ENCODE measurements at regions not wholly inside any gene's neighbourhood (a gene's known extent, or its start where the extent isn't known, plus 50 kb on each side); places are given as distances from the start of the nearest gene placed in this dataset.

- POLR2A ChIA-PET, result no interaction called here
- Mint-ChIP-seq H3K4me3 (ENCODE audit: unreplicated experiment) (no peak overlapping the region), H3K36me3 (ENCODE audit: insufficient read depth, unreplicated experiment) (no peaks in the 10 kb centered on the region), H3K27ac (ENCODE audit: low read depth, unreplicated experiment) (no peak overlapping the region), H3K4me1 (ENCODE audit: insufficient read depth, unreplicated experiment) (no peaks in the 10 kb centered on the region), H3K27me3 (ENCODE audit: insufficient read depth, unreplicated experiment) (no peaks in the 10 kb centered on the region), H3K9me3 (ENCODE audit: unreplicated experiment) (no peaks in the 10 kb centered on the region)
- TF ChIP-seq CTCF (IDR thresholded peaks at IDR 0.05; ENCODE audit: unreplicated experiment), result no peak
- intact Hi-C loops (cut with micrococcal nuclease), result no loop called here
- DNase-seq (ENCODE audit: unreplicated experiment), result no peak
- BruUV-seq (replicated peaks), result no TSS peak
- CTCF ChIA-PET, result no interaction called here
Measured at GRCh38 chr15:62494197-62494596, 329.1 kb upstream of the C2CD4B start.

GRCh38 chr15:62495670-62496614 lies 330.9 kb upstream of the C2CD4B start:
- TF ChIP-seq CTCF (IDR thresholded peaks at IDR 0.05; ENCODE audit: unreplicated experiment), result no peak
- no TSS peak for BruUV-seq (replicated peaks)
- no peak overlapping the region for H3K4me3 Mint-ChIP-seq (ENCODE audit: unreplicated experiment)
- H3K27ac Mint-ChIP-seq (ENCODE audit: low read depth, unreplicated experiment), result no peak overlapping the region
- ChIA-PET CTCF (interaction anchor here (0.7 to 1.3 kb wide), 2 partner anchors 18 to 144 kb away, joined by 4 to 6 read pairs; no protein-coding TSS in a partner anchor), POLR2A (interaction anchor here (0.6 to 1.1 kb wide), 3 partner anchors 8 to 239 kb away, joined by 3 to 4 read pairs (median 3); no protein-coding TSS in a partner anchor)
- H3K4me1 Mint-ChIP-seq (ENCODE audit: insufficient read depth, unreplicated experiment), result no peaks in the 10 kb centered on the region
- H3K36me3 Mint-ChIP-seq (ENCODE audit: insufficient read depth, unreplicated experiment), result no peaks in the 10 kb centered on the region
- intact Hi-C loops (cut with micrococcal nuclease), result no loop called here
- no peaks in the 10 kb centered on the region for H3K27me3 Mint-ChIP-seq (ENCODE audit: insufficient read depth, unreplicated experiment)
- no peak for DNase-seq (ENCODE audit: unreplicated experiment)
- no peaks in the 10 kb centered on the region for H3K9me3 Mint-ChIP-seq (ENCODE audit: unreplicated experiment)

- POLR2A ChIA-PET, result no interaction called here
- intact Hi-C loops (cut with micrococcal nuclease), result no loop called here
- Mint-ChIP-seq H3K36me3 (ENCODE audit: insufficient read depth, unreplicated experiment) (no peaks in the 10 kb centered on the region), H3K4me3 (ENCODE audit: unreplicated experiment) (no peak overlapping the region), H3K4me1 (ENCODE audit: insufficient read depth, unreplicated experiment) (no peaks in the 10 kb centered on the region), H3K27ac (ENCODE audit: low read depth, unreplicated experiment) (no peak overlapping the region), H3K27me3 (ENCODE audit: insufficient read depth, unreplicated experiment) (no peaks in the 10 kb centered on the region), H3K9me3 (ENCODE audit: unreplicated experiment) (no peaks in the 10 kb centered on the region)
- CTCF ChIA-PET, result no interaction called here
- BruUV-seq (replicated peaks), result no TSS peak
- DNase-seq (ENCODE audit: unreplicated experiment), result no peak
- no peak for TF ChIP-seq CTCF (IDR thresholded peaks at IDR 0.05; ENCODE audit: unreplicated experiment)
Measured at GRCh38 chr15:62497356-62497755, 332.3 kb upstream of the C2CD4B start.

GRCh38 chr15:62498278-62498677 lies 333.2 kb upstream of the C2CD4B start:
- CTCF ChIA-PET, result no interaction called here
- Mint-ChIP-seq H3K4me1 (ENCODE audit: insufficient read depth, unreplicated experiment) (peaks cover under 1% of the 10 kb centered on the region), H3K27ac (ENCODE audit: low read depth, unreplicated experiment) (no peak overlapping the region), H3K36me3 (ENCODE audit: insufficient read depth, unreplicated experiment) (no peaks in the 10 kb centered on the region), H3K27me3 (ENCODE audit: insufficient read depth, unreplicated experiment) (no peaks in the 10 kb centered on the region), H3K4me3 (ENCODE audit: unreplicated experiment) (no peak overlapping the region), H3K9me3 (ENCODE audit: unreplicated experiment) (no peaks in the 10 kb centered on the region)
- DNase-seq (ENCODE audit: unreplicated experiment), result no peak
- TF ChIP-seq CTCF (IDR thresholded peaks at IDR 0.05; ENCODE audit: unreplicated experiment), result no peak
- POLR2A ChIA-PET, result no interaction called here
- intact Hi-C loops (cut with micrococcal nuclease), result no loop called here
- no TSS peak for BruUV-seq (replicated peaks)
